RWPE2 (cell line): ENCODE measurements at regions not wholly inside any gene's neighbourhood (a gene's known extent, or its start where the extent isn't known, plus 50 kb on each side); places are given as distances from the start of the nearest gene placed in this dataset.

Experiments
- ATAC-seq: fragments of 200-7000 bp; cut with Tn5 transposase; 3 replicates; pipeline ENCODE4 v1.9.1; 2021; ENCODE audit warnings: low read depth
- DNase-seq: peaks from one replicate; pipeline ENCODE4 v3.0.0-alpha.2; 2020; ENCODE audit warnings: low spot score
- H3K27ac ChIP-seq: fragments of 450-650 bp; 2 replicates; pipeline ENCODE4 v1.5.1; 2017; ENCODE audit warnings: mild to moderate bottlenecking; ENCODE audit not compliant: poor library complexity, severe bottlenecking
- H3K27me3 ChIP-seq: fragments of 250-450 bp; sonication (Bioruptor Pico); 2 replicates; pipeline ENCODE4 v1.5.1; 2021; ENCODE audit warnings: mild to moderate bottlenecking, moderate library complexity; ENCODE audit not compliant: insufficient read depth, poor library complexity, severe bottlenecking
- H3K36me3 ChIP-seq: fragments of 250-450 bp; sonication (Bioruptor Pico); 2 replicates; pipeline ENCODE4 v1.5.1; 2020; ENCODE audit warnings: low read depth, mild to moderate bottlenecking, moderate library complexity
- H3K4me1 ChIP-seq: fragments of 250-450 bp; sonication (Bioruptor Pico); 2 replicates; pipeline ENCODE4 v1.5.1; 2021; ENCODE audit warnings: mild to moderate bottlenecking, moderate library complexity; ENCODE audit not compliant: insufficient read depth, poor library complexity, severe bottlenecking
- H3K4me3 ChIP-seq: fragments of 250-450 bp; sonication (Bioruptor Pico); 2 replicates; pipeline ENCODE4 v1.5.1; 2021; ENCODE audit warnings: mild to moderate bottlenecking, moderate library complexity; ENCODE audit not compliant: severe bottlenecking
- H3K9me3 ChIP-seq: fragments of 250-450 bp; sonication (Bioruptor Pico); 2 replicates; pipeline ENCODE4 v1.5.1; 2021; ENCODE audit warnings: mild to moderate bottlenecking, moderate library complexity; ENCODE audit not compliant: severe bottlenecking
- TF ChIP-seq, protein P1 (sequence below): fragments of 450-650 bp; IDR thresholded peaks from one replicate; pipeline ENCODE4 v1.5.1; 2017; ENCODE audit warnings: mild to moderate bottlenecking, moderate library complexity; ENCODE audit not compliant: poor library complexity, severe bottlenecking

DNA sequence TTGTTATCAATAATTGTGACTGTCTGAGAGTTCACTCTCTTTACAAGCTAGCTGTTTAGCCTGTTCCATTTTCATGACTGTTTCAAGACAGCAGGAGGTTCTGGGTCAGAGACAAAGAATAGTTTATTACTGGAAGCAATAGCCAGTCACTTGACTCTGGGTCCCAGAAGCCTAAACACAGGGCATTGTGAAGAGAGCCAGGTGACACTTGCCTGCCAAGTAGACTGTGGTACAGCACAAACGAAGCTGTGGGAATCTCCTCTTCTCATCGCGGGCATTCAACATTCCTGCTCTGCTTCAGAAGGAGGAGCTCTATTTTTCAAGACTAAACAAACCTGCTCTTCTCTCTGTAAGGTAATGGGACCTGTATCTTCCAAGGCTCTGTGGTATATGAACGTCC, 485.1 kb downstream of the TRIML1 start:
- H3K36me3 ChIP-seq = no peaks in the 10 kb centered on the region
- H3K4me3 ChIP-seq = no peak overlapping the region
- no peaks in the 10 kb centered on the region for H3K4me1 ChIP-seq
- H3K9me3 ChIP-seq = no peaks in the 10 kb centered on the region
- no peak for DNase-seq
- no peak overlapping the region for H3K27ac ChIP-seq
- ATAC-seq = no peak
- TF ChIP-seq, protein P1, sequence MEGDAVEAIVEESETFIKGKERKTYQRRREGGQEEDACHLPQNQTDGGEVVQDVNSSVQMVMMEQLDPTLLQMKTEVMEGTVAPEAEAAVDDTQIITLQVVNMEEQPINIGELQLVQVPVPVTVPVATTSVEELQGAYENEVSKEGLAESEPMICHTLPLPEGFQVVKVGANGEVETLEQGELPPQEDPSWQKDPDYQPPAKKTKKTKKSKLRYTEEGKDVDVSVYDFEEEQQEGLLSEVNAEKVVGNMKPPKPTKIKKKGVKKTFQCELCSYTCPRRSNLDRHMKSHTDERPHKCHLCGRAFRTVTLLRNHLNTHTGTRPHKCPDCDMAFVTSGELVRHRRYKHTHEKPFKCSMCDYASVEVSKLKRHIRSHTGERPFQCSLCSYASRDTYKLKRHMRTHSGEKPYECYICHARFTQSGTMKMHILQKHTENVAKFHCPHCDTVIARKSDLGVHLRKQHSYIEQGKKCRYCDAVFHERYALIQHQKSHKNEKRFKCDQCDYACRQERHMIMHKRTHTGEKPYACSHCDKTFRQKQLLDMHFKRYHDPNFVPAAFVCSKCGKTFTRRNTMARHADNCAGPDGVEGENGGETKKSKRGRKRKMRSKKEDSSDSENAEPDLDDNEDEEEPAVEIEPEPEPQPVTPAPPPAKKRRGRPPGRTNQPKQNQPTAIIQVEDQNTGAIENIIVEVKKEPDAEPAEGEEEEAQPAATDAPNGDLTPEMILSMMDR = no peak
- H3K27me3 ChIP-seq = no peaks in the 10 kb centered on the region

GRCh38 chr4:188627892-188628291, 488.7 kb downstream of the TRIML1 start:
- Histone ChIP-seq H3K27ac (no peak overlapping the region), H3K4me1 (no peaks in the 10 kb centered on the region), H3K36me3 (no peaks in the 10 kb centered on the region), H3K4me3 (no peak overlapping the region), H3K9me3 (no peaks in the 10 kb centered on the region), H3K27me3 (no peaks in the 10 kb centered on the region)
- ATAC-seq (no peak), DNase-seq (no peak)
- TF ChIP-seq, protein P1 = peak; percentile 18

DNA sequence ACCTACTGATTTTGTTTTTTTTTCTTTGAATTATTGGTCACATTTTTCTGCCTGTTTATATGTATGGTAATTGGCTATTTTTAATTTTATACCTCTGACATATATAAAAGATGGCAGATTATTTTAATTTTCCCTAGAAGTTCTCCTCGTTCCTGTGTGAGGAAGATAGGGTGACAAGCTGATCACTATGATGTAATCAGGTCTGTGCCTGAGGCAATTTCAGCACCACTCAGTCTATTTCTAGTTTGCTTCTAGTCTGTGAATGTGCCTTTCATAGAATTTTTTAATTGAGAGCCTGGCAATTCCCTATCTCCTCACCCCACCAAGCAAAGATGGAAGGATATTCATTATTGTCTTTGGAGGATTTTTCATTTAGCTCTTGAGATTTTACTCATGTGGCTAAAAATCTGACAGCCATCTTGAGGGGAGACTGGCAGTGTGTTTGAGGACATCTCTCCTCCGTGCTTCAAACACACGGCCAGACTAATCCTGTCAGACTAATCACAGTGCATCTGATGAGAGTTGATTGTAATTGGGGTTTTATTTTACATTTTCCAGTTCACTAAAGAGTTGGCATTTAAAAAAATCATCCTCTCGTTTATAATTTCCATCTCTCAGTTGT, 500.3 kb downstream of the TRIML1 start:
- ATAC-seq (no peak), DNase-seq (no peak)
- Histone ChIP-seq H3K9me3 (no peaks in the 10 kb centered on the region), H3K27me3 (no peaks in the 10 kb centered on the region), H3K4me1 (no peaks in the 10 kb centered on the region), H3K27ac (no peak overlapping the region), H3K36me3 (no peaks in the 10 kb centered on the region), H3K4me3 (no peak overlapping the region)
- TF ChIP-seq, protein P1 = no peak

DNA sequence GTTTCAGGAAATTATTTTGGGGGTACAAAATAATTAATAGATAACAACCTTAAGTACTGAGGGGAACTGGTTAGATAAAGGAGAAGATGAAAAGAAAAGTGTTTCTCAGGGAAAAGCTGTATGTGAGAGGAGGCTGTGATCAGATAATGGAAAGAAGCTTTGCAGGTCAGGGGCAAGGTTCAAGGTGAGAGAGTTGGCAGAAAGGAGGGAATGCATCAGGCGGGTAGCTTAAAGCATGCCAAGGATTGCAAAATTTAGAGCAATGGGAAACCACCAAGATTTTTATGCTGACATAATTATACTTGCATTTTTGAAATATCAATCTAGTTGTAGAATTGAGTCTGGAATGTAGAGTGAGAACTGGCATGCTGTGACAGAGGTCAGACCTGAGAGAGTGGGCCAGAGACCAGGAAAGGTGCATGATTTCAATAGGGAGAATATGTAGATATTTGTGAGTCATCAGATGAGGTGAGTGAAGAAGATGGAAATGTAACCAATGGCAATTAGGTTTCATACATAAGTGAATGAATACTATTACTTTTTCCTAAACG, 508.7 kb downstream of the TRIML1 start:
- H3K4me1 ChIP-seq = no peaks in the 10 kb centered on the region
- TF ChIP-seq, protein P1 = no peak
- no peaks in the 10 kb centered on the region for H3K9me3 ChIP-seq
- DNase-seq = no peak
- peak; percentile 38; the same call in 1 of the 3 replicates for ATAC-seq
- no peak overlapping the region for H3K4me3 ChIP-seq
- no peak overlapping the region for H3K27ac ChIP-seq
- H3K27me3 ChIP-seq = no peaks in the 10 kb centered on the region
- H3K36me3 ChIP-seq = no peaks in the 10 kb centered on the region

- no peak overlapping the region for H3K4me3 ChIP-seq
- H3K9me3 ChIP-seq = no peaks in the 10 kb centered on the region
- no peaks in the 10 kb centered on the region for H3K27me3 ChIP-seq
- no peak for ATAC-seq
- no peak overlapping the region for H3K27ac ChIP-seq
- no peaks in the 10 kb centered on the region for H3K36me3 ChIP-seq
- H3K4me1 ChIP-seq = no peaks in the 10 kb centered on the region
- no peak for DNase-seq
- TF ChIP-seq, protein P1 = no peak
These were observed 510.4 kb downstream of the TRIML1 start for GRCh38 chr4:188649635-188650034.
